Stimulated activated CD4-positive, alpha-beta T cell treated with anti-CD3 and anti-CD28 coated beads, Interleukin-2, amount 100 ng/mL, for 48 hours (primary cell): ENCODE measurements at regions not wholly inside any gene's neighbourhood (a gene's known extent, or its start where the extent isn't known, plus 50 kb on each side); places are given as distances from the start of the nearest gene placed in this dataset.
"Not testable (repeated sequence)": the region's sequence is repeated elsewhere in the genome, so short reads cannot be mapped to it uniquely, and the experiment has no call there.

Source experiments
- DNase-seq, 2 donors: peaks; one replicate each; pipeline ENCODE4 v3.0.0-alpha.2; 2020

DNA sequence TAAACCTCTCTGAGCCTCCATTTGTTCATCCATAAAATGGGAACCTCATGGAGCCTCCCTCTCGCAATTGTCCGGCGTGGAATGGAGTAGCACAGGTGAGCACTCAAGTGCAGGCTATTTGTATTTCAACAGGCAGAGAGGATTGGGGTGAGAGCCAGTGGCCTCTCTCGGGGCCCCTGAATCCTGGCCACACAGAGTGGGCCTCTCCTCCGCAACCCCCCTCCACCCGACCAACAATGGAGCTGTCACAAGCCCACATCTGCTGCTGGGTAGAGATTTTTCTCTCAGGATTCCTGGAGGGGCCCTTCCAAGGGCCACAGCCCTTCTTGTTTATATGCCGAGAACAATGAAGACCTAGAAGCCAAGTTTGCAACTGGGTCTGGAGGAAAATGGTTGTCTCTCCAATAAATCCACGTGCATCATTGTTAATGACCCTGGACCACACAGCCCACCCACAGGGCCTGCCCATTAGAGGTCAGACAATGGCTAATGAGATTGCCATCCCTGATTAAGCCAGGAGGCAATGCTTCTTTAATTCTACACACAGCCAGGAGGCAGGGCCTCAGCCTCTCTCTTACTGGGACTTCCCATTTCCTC lies 233.0 kb downstream of the ANKRD60 start:
- DNase-seq = no peak

DNA sequence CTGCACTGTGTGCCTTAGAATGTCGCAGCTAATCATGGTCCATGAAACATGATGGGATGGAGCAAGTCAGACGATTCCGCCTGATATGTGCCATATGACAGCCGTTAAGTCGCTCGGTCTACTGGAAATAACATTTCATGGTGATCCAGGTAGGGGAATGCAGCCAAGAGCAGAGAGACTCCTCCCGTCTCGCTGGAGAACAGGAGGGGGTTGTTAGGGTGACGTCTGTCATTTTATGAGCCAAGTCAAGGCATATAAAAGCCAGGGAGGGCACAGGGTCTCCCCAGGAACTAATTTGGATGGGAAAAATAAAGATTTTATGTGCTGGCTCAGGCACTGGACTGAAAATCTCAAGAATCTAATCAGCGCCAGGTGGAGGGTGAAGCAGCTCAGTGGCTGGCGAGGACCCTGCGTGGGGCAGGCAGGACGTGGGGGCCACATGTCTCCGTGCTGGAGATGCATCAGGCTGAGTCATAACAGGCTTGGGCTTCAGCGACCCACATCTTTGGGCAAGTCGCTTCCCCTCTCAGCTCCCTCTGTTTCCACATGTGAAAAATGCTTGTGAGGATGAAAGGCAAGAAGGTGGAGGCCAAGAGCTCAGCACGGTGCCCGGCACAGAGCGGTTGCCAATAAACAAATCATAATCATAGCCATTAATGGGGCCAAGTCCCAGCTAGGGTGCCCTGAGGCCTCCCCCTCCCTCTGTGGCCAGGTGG lies 234.6 kb downstream of the ANKRD60 start:
- DNase-seq = no peak

DNA sequence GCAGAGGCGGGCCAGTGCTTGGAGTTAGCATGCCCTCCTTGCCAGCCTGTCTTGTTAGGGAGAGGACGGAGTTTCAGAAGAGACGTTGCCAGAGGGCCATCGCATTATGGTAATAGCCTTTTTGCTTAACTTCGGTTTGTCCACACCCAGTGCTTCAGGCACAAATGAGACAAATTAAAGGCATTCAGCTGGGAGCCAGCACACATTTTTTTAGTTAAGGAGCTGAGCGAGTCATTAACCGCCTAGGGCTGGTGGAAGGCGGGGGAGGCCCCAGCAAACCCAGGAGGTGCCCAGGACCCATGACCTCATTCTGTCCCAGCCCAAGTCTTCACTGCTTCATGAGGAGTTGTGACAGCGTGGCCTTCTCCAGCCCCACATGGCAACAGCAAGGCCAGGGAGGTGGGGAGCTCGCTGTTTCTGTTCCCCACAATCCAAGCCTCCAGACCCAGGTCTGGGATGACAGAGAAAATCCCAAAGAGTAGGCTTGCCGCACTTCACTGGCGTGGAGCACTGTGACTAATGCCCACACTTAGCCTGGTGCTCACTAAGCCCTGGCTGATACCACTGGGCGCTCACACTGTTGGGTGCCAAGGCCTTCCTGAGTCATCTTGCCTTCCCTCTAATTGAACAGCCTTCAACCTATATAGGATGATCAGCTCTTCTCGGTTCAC lies 237.1 kb downstream of the ANKRD60 start:
- no peak for DNase-seq

DNA sequence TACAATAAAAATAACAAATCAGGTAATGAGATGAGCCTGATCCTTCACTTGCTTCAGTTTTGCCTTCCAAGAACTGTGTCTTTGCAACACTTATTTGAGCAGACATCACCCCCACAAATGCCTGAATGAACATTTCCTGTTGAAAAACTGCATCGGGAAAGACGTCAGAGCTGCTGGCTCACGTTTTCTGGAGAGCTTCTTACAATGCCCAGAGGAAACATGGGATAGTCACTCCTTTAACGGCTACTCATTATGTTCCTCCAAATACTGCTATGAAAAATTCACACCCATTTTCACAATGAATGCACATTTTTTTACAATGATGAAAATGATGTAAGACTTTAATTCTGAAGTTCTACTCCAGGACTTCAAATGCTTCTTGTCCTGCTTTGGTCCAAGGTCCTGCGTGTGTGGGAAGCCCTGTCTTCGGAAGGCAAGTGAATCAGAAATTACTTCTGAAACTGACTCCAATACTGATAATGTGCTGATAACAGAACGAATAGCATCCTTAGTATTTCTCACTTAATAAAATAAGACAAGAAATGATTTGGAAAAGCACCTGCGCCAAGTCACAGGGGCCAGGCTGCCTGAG lies 238.0 kb downstream of the ANKRD60 start:
- DNase-seq = no peak

DNA sequence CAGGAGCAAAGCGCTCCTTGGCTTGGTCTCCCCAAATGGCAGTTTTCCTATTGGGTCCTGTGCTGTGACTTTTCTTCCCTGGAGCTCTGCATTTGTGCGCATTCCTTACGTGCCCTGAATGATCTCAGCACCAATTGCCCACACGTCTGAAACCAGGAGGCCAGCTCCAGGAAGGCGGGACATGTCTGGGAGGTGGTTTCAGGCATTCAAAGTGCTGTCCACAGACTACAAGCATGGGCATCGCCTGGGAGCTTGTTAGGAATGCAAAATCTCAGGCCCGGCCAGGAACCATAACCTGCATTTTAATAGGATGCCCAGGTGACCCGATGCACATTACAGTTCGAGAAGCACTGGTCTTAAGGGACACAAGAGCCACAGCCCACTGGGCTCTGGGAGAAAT lies 239.6 kb downstream of the ANKRD60 start:
- no peak for DNase-seq

DNA sequence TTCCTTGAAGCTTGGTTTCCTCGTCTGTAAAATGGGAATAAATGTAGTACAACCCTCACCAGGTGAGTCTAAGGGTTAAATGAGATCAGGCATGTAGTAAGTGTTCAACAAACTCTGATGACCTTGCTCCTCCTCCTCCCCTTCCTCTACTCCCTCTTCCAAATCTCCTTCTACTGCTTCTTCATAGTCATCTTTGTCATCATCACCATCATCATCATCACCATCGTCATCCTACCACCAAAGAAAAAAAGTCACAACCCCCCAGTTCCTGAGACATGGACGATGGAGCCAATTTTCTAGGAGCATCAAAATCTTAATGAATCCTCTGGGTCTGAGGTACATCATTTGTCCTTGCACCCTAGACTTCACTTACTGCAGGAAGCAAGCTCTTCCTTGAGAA lies 240.0 kb downstream of the ANKRD60 start:
- no peak for DNase-seq

DNA sequence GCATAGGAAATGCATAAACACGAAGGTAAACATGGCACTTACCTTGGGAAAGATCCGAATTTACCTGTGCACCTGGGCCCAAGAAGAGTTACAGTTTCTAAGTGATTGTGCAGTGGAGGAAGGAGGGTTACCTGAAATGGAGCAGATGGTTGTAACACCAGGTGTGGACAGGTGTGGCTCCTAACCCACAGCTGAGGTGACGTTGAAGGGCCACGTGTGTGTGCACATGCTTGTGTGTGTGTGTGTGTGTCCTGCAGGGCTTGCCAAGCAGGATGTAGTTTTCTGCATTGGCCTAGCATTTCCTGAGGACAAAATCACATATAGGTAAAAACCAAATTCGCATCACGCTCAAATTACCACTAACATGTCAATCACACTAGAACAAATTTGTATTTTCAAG lies 240.8 kb downstream of the ANKRD60 start:
- no peak for DNase-seq

DNA sequence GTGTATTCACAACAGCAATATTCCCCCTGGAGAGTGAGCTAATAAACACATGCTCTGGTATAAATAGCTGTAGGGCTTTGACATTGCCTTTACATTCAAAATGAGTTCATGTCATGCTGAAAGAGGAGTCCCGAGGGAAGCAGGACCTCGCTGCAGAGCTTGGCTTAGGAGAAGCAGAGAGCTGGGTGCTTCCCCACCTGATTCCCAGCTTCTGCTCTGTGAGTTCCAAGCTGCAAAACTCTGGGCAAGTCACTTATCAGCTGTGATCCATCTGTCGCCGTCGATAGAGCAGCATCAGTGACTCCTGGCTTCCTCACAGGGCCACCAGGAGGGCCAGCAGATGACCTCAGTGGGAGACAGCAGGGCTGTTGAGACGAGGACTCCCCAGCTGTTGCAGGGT lies 241.8 kb downstream of the ANKRD60 start:
- no peak for DNase-seq

DNA sequence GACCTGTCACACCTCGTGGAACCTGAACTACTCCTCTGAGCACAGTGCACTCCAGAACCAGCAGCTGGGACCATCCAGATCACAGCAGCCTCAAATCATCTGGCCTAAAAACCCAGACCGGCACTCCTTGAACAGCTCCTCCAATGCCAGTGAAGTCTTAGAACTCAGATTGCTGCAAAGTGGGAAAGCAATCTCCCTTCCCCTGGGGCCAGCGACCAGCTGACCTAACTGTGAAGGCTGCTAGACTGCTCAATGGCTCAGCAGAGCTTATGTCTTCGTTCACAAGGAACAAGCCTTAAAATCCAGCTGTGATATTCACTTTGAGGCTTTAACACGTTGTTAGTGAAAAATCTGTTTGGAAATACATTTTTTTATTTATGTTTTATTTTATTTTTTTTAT lies 243.2 kb downstream of the ANKRD60 start:
- no peak for DNase-seq

DNA sequence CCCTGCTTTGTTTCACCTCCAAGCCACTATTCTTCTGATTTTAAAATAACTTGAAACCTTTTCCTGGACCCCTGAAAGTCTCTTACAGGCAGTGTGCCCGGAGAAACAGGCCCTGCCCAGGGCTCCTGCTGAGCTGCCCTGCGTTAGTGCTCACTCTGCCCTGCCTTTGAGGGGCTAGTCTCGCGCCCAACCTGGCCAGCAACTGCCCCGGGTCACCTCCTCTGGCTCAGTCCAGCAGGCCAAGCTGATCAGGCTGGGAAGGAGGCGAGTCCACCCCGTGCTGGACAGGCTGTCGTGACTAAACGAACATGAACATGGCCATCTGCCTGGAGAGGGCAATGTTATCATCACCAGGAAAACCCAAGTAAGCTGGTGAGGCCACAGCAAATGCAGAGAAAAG lies 245.4 kb downstream of the ANKRD60 start:
- no peak for DNase-seq

DNA sequence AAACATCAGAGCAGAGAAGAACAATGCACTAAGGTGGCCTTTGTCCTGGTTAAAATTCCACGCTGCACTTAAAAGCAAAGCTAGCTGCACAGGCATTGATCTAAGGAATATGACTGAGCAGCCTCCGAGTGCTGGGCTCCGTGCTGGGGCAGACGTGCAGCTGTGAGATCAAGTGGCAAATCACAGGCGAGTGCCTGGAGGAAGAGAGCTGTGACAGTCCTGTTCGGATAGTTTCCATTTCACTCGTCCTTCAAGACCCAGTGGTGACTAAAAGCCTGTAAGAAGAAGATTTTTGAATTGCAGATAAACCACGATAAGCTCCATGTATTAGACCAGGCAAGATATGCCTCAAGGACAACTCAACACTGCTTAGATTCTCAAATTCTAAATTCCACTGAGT lies 247.9 kb downstream of the ANKRD60 start:
- no peak for DNase-seq

DNA sequence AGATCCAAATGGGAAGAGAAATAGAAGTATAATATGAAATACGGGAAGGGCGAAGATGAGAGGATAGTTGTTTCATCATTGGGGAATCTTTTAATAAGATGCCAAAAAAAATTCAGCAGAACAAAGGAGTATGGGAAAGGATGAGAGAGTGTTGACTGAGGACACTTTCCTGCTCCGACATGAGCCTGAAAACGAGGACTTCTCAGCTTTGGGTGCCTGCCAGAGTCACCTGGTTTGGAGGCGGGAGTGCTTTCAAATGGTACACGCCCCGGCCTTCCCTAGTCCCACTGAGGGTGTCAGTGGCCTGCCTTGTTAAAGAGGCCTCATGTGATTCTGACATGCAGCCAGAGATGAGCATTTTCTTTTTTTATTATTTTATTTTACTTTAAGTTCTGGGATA lies 250.9 kb downstream of the ANKRD60 start:
- DNase-seq = no peak

DNA sequence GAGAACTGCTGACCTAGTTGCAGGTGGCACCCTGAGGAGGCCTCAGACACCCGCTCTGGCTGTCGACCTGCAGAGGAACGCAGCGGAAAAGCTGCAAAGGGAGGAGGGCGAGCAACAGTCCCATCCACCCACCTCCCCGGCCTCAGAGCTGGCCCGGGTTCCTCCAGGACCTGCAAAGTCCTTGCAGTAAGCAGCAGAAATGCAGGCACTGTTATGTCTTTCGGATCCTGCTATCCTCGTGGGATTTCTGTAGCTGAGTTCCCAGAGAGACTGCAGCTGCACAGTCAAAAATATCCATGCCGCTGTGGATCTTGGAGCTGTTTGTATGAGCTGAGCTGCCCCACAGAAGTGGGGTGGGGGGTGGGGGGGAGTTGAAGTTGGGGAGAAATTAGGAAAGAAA lies 251.3 kb downstream of the ANKRD60 start:
- no peak for DNase-seq

DNA sequence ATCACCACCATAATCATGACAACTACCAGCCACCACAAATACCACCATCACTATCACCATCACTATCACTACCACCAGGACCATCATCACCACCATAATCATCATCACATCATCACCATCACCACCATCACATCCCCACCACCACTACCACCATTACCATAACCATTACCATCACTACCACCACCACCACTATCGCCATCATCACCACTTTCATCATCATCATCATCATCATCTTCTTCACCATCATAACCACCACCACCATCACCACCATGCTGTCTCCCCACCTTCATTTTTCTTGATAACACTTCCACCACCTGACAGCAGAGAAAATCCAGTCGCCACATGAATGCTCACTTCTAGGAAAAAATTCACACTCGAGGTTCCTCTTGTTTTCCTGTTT lies 253.6 kb downstream of the ANKRD60 start:
- DNase-seq = no peak

DNA sequence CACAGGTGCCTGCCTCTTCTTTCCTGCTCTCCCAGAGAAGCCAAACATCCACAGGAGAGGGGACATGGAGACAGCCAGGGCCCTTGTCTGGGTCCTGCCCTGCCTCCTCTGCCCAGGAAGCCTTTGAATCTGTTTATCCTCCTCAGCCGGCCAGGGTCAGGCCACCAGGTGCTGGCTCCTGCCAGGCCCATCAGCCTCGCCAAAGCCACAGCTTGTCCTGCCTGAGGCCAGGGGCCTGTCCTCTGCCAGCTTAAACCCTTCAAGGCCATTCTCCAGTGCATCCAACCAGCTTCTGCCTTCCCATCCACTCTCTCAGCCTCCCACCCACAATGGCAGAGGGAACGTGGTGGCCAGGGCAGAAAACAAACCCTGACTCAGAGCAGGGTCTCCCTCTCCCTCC lies 254.6 kb downstream of the ANKRD60 start:
- no peak for DNase-seq

DNA sequence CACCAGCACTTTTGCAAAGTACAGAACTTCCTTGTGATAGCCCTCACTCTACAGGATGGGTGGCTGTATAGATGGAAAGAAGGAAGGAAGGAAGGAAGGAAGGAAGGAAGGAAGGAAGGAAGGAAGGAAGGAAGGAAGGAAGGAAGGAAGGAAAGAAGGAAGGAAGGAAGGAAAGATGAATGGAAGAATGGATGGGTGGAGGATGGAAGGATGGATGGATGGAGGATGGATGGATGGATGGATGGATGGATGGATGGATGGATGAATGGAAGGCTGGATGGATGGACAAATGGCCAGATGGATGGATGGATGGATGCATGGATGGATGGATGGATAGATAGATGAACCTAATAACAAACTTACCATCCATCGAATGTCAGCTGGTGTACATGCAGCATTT lies 256.9 kb downstream of the ANKRD60 start:
- not testable (repeated sequence) for DNase-seq

DNA sequence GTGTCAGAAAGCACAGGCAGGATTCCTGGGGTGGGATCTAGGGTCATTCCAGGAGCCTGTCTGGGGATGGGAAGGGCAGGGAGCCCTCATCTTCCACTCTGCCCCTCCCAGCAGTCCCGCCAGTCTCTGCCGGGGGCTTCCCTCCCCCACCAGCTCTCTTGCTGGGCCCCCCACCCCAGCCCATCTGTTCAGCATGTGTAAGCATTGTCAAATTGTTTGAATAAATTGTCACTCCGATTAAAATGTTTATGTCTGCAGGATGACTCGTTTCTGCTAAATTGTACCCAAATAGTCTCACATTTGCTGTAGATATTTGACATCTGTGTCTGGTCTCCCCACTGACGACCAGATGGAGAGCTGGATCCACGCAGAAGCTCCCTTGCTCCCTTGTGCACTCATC lies 257.6 kb downstream of the ANKRD60 start:
- no peak for DNase-seq

DNA sequence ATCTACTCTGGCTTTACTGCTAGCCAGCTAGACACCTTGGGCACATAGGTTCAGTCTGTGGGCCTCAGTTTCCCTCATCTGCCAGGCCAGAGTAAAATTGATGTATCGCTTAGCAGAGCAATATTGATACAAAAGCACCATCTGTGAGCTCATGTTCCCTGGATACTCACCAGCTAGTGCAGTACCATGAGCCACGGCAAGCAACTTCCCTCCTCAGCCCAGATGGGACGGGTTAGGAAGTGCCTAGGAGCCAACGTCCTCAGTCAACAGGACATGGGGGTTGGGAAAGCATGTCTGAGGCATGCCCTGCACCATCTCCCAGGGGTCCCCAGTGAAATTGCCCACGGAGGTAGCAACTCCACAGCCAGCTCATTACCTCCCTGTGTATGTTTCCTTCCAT lies 258.3 kb downstream of the ANKRD60 start:
- DNase-seq = no peak

DNA sequence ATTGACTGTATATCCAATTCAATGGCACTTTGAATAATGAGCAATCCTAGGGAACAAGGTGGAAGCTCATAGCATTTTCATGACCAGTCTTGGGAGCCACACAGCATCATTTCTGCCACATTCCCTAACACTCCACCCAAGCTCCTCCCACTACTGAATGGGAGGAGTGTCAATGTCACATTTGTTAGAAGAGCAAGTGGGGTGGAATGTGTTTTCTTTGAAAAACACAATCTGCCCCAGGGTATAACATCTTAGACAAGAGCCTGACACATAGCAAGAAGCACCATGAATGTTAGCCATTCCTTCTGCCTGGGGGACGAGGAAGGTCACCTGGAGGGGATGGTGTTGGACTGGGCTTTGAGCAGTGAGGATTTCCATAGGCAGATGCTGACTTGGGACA lies 258.3 kb upstream of the PMEPA1 start:
- no peak for DNase-seq

DNA sequence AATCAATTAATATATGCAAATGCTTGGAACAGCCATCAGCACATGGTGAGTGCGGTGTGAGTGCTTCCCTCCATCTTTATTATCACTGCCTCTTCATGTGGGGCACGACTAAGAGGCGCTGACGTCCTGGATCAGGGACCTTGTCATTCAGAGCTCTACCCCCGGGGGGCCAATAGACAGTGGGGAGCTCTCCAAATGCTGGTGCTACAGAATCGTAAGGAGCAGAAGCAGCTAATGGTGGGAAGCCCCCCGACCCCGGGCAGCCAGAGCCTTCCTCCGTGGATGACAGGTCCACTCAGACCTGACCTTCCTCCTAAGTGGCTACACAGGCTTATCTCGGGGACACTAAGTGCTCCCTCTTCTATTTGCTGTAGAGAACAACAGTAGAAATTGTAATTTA lies 257.5 kb upstream of the PMEPA1 start:
- DNase-seq = no peak

DNA sequence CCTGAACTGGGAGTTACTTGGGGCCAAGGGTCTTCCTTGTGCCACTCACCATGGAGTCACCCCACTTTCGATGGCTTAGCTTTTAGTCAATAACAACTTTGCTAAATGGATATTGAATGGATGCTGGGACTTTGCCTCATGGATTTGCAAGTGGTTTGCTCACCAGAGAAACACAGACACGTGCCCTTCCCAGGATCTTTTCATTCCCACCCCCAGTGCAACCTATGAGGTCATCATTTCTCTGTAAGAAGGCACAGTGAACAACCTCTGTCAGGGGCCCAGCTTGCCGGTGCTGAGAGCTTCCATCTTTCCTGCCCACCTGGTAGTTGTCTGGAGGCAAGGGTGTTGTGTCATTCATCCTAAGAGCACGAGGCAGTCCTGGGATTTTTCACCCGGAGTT lies 256.8 kb upstream of the PMEPA1 start:
- no peak for DNase-seq

DNA sequence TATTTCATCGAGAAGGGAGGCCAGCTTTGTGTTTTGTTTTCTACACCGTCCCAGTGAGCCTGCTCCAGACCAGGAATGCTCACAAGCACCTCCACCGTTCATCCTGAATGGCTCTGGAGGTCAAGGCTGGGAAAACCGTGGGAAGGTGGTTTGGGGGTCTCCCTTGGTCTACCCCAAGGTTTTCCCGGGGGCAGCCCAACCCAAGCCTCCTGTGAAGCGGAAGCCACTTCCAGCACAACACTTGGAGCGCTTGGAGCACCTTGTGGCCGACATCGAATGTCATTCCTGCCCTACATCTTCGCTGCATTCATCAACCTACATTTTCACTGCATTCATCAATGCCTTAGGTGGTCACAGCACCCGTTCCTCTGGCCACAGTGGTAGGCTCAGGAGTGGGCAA lies 255.6 kb upstream of the PMEPA1 start:
- DNase-seq = no peak

DNA sequence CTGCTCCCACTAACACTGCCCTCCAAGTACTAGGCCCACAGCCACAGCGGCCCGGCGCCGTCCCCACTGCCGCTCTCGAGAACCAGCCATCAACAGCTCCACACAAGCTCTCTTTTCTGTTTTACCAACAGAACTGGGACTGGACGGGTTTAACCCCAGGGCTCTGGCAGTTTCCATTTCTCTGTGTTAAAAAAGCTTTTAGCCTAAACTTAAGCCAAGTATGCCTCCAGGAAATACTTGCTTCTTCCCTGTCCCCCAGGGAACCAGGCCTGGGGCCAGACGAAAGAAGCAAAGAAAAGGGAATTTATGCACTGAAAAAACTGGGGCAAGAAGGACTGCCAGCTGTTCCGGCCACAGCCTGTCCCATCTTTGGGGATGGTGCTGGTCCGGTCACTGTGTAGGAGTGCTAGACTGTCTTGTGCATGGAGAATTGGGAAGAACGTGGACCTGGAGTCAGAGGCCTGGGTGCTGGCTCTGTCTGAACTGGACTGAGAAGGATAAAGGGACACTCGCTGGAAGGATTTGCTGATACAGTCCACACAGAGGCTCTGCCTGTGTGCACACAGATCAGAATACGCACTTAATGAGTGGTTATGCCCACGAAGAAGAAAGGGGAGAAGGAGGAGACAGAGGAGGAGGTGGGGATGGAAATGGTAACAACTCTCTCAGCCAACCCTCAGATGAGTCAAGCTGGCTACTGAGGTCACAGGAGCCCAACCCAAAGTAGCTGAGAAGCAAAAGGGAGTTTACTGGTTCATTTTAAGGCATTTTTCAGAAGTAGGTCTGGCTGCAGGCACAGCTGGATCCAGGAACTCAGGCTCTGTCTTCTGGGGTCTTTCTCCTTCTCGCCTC lies 254.4 kb upstream of the PMEPA1 start:
- DNase-seq = no peak
